HEK293 (cell line): ENCODE measurements at regions not wholly inside any gene's neighbourhood (a gene's known extent, or its start where the extent isn't known, plus 50 kb on each side); places are given as distances from the start of the nearest gene placed in this dataset.

Experiments used
- CTCF ChIA-PET: fragments of 350-600 bp; formaldehyde crosslinking; extraction: SDS; loops from one replicate; lab custom pipeline; 2021; ENCODE audit warnings: antibody characterized with exemption; lab: Yijun Ruan, JAX
- POLR2A ChIA-PET: fragments of 300-600 bp; formaldehyde crosslinking; extraction: SDS; loops from one replicate; lab custom pipeline; 2020; ENCODE audit warnings: antibody characterized with exemption, inconsistent platforms; lab: Yijun Ruan, JAX
- H3K27ac ChIP-seq: fragments of 200-500 bp; sonication (Bioruptor generic); 2 replicates; pipeline ENCODE4 v1.5.1; 2014; ENCODE audit warnings: low read depth, low read length, control low read depth, inconsistent platforms; ENCODE audit errors: extremely low read depth
- H3K36me3 ChIP-seq, 2 experiments: fragments of 200-500 bp in 1 of 2; sonication (Bioruptor generic) in 1 of 2; 1 replicate in 1 of 2; 2 replicates in 1 of 2; pipeline ENCODE4 v1.5.1; 2014 to 2017; ENCODE audit warnings: inconsistent platforms in 2 of 2, low read length in 2 of 2; ENCODE audit not compliant: control insufficient read depth in 2 of 2, insufficient read depth in 1 of 2
- H3K4me1 ChIP-seq: fragments of 200-500 bp; sonication (Bioruptor generic); 2 replicates; pipeline ENCODE4 v1.5.1; 2014; ENCODE audit warnings: mild to moderate bottlenecking, low read length, inconsistent platforms; ENCODE audit not compliant: control insufficient read depth, insufficient read depth
- H3K4me3 ChIP-seq: 2 replicates; pipeline ENCODE4 v1.5.1; 2011; ENCODE audit warnings: low read depth, mild to moderate bottlenecking, control low read depth, low read length, moderate library complexity
- H3K9me3 ChIP-seq: fragments of 200-500 bp; sonication (Bioruptor generic); 2 replicates; pipeline ENCODE4 v1.5.1; 2014; ENCODE audit warnings: low read depth, low read length, inconsistent platforms; ENCODE audit not compliant: control insufficient read depth, insufficient read depth
- FEZF1 ChIP-seq: fragments of 450-650 bp; formaldehyde crosslinking; IDR thresholded peaks from 2 replicates; pipeline ENCODE4 v1.5.1; 2016; ENCODE audit warnings: missing biosample characterization, missing genetic modification characterization
- MZF1 ChIP-seq: fragments of 450-650 bp; formaldehyde crosslinking; IDR thresholded peaks from 2 replicates; pipeline ENCODE4 v1.5.1; 2017; ENCODE audit warnings: missing biosample characterization, missing genetic modification characterization, borderline replicate concordance
- PRDM2 ChIP-seq: fragments of 450-650 bp; formaldehyde crosslinking; IDR thresholded peaks from 2 replicates; pipeline ENCODE4 v1.5.1; 2016; ENCODE audit warnings: missing biosample characterization, missing genetic modification characterization, borderline replicate concordance
- TSHZ1 ChIP-seq: fragments of 450-650 bp; formaldehyde crosslinking; IDR thresholded peaks from 2 replicates; pipeline ENCODE4 v1.5.1; 2016; ENCODE audit warnings: missing biosample characterization, missing genetic modification characterization, borderline replicate concordance
- WT1 ChIP-seq: fragments of 450-650 bp; formaldehyde crosslinking; IDR thresholded peaks from 2 replicates; pipeline ENCODE4 v1.5.1; 2016; ENCODE audit warnings: missing biosample characterization, missing genetic modification characterization
- ZBTB48 ChIP-seq: fragments of 450-650 bp; formaldehyde crosslinking; IDR thresholded peaks from 2 replicates; pipeline ENCODE4 v1.5.1; 2016; ENCODE audit warnings: missing biosample characterization, missing genetic modification characterization
- ZBTB7A ChIP-seq: fragments of 450-650 bp; formaldehyde crosslinking; IDR thresholded peaks from 2 replicates; pipeline ENCODE4 v1.5.1; 2016; ENCODE audit warnings: low read depth, missing biosample characterization, missing genetic modification characterization
- ZNF138 ChIP-seq: fragments of 450-650 bp; formaldehyde crosslinking; IDR thresholded peaks from 2 replicates; pipeline ENCODE4 v1.5.1; 2016; ENCODE audit warnings: missing biosample characterization, missing genetic modification characterization, borderline replicate concordance
- ZNF140 ChIP-seq: fragments of 450-650 bp; formaldehyde crosslinking; IDR thresholded peaks from 2 replicates; pipeline ENCODE4 v1.5.1; 2016; ENCODE audit warnings: missing biosample characterization, missing genetic modification characterization
- ZNF184 ChIP-seq: fragments of 450-650 bp; IDR thresholded peaks from 2 replicates; pipeline ENCODE4 v1.5.1; 2018; ENCODE audit warnings: missing biosample characterization, mild to moderate bottlenecking, missing genetic modification characterization
- ZNF37A ChIP-seq: fragments of 450-650 bp; IDR thresholded peaks from 2 replicates; pipeline ENCODE4 v1.5.1; 2018; ENCODE audit warnings: missing biosample characterization, missing genetic modification characterization
- ZNF394 ChIP-seq: fragments of 450-650 bp; formaldehyde crosslinking; IDR thresholded peaks from 2 replicates; pipeline ENCODE4 v1.5.1; 2016; ENCODE audit warnings: missing biosample characterization, missing genetic modification characterization, mild to moderate bottlenecking, moderate library complexity, borderline replicate concordance
- ZNF510 ChIP-seq: fragments of 450-650 bp; formaldehyde crosslinking; IDR thresholded peaks from 2 replicates; pipeline ENCODE4 v1.5.1; 2018; ENCODE audit warnings: mild to moderate bottlenecking, missing genetic modification characterization, missing biosample characterization; ENCODE audit not compliant: insufficient replicate concordance
- ZNF530 ChIP-seq: fragments of 450-650 bp; formaldehyde crosslinking; IDR thresholded peaks from 2 replicates; pipeline ENCODE4 v1.5.1; 2016; ENCODE audit warnings: low read depth, missing biosample characterization, missing genetic modification characterization
- ZNF623 ChIP-seq: fragments of 450-650 bp; formaldehyde crosslinking; IDR thresholded peaks from 2 replicates; pipeline ENCODE4 v1.5.1; 2016; ENCODE audit warnings: missing biosample characterization, missing genetic modification characterization
- ZNF670 ChIP-seq: fragments of 450-650 bp; formaldehyde crosslinking; IDR thresholded peaks from 2 replicates; pipeline ENCODE4 v1.5.1; 2016; ENCODE audit warnings: missing biosample characterization, missing genetic modification characterization, low read depth
- TF ChIP-seq, protein P1 (sequence below): fragments of 450-650 bp; formaldehyde crosslinking; IDR thresholded peaks from 2 replicates; pipeline ENCODE4 v1.5.1; 2017; ENCODE audit warnings: missing biosample characterization, missing genetic modification characterization

DNA sequence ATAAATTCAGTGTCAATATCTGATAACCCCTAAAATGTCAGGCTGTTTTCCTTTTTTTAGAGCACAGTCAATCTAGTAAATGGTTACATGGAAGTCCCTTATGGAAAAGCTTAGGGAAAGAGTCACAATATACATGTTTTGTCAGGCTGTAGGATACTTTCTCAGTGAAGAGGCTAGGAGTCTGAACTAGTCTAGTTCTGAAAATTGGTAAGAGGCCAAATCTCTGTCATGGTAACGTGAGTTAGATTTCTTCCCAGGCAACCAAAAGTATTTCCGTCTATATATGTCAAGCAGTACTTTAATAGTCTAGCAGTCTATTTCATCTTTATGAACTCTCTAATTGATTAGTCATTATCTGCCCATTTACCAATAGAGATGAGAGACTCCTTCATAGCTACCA, 215.9 kb upstream of the LRRC3B start:
- CTCF ChIA-PET = no interaction called here
- H3K36me3 ChIP-seq = no peaks in the 10 kb centered on the region
- H3K4me1 ChIP-seq = no peaks in the 10 kb centered on the region
- no peak for TF ChIP-seq FEZF1 (tag by site-specific recombination)
- no peak for TF ChIP-seq PRDM2 (tag by site-specific recombination)
- no peak for TF ChIP-seq ZNF510 (tag by site-specific recombination)
- TF ChIP-seq ZNF37A = no peak
- TF ChIP-seq ZNF140 = no peak
- no peak for TF ChIP-seq ZNF394 (tag by site-specific recombination)
- TF ChIP-seq ZBTB7A (tag by site-specific recombination) = no peak
- TF ChIP-seq ZNF670 (tag by site-specific recombination) = no peak
- no peak for TF ChIP-seq TSHZ1
- TF ChIP-seq WT1 (tag by site-specific recombination) = no peak
- no peak for TF ChIP-seq ZNF623
- TF ChIP-seq, protein P1, sequence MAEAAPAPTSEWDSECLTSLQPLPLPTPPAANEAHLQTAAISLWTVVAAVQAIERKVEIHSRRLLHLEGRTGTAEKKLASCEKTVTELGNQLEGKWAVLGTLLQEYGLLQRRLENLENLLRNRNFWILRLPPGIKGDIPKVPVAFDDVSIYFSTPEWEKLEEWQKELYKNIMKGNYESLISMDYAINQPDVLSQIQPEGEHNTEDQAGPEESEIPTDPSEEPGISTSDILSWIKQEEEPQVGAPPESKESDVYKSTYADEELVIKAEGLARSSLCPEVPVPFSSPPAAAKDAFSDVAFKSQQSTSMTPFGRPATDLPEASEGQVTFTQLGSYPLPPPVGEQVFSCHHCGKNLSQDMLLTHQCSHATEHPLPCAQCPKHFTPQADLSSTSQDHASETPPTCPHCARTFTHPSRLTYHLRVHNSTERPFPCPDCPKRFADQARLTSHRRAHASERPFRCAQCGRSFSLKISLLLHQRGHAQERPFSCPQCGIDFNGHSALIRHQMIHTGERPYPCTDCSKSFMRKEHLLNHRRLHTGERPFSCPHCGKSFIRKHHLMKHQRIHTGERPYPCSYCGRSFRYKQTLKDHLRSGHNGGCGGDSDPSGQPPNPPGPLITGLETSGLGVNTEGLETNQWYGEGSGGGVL (tag by site-specific recombination) = no peak
- no peak for TF ChIP-seq ZNF184 (tag by site-specific recombination)
- no peak for TF ChIP-seq ZNF530 (tag by site-specific recombination)
- TF ChIP-seq MZF1 (tag by site-specific recombination) = no peak
- no peak for TF ChIP-seq ZBTB48 (tag by site-specific recombination)
- no peak for TF ChIP-seq ZNF138 (tag by site-specific recombination)
- H3K9me3 ChIP-seq = no peaks in the 10 kb centered on the region
- POLR2A ChIA-PET = no interaction called here
- H3K4me3 ChIP-seq = no peak overlapping the region
- no peak overlapping the region for H3K27ac ChIP-seq
